CD14-positive monocyte (primary cell): ENCODE measurements at regions not wholly inside any gene's neighbourhood (a gene's known extent, or its start where the extent isn't known, plus 50 kb on each side); places are given as distances from the start of the nearest gene placed in this dataset.

ENCODE experiments used
- DNase-seq, 3 donors: peaks; one replicate each; pipeline ENCODE4 v3.0.0-alpha.2; 2011 to 2022
- H2AFZ ChIP-seq: 2 replicates; pipeline ENCODE4 v1.6.0; 2012; ENCODE audit warnings: mild to moderate bottlenecking, low read depth, low read length, inconsistent platforms; ENCODE audit not compliant: insufficient read depth, poor library complexity, severe bottlenecking
- H3K27ac ChIP-seq, 2 donors: 1 replicate in 1 of 2; 2 replicates in 1 of 2; pipeline ENCODE4 v1.5.1; 2012 to 2013; ENCODE audit warnings: low read length in 2 of 2, control low read depth in 1 of 2, inconsistent platforms in 1 of 2, low read depth in 1 of 2, mild to moderate bottlenecking in 1 of 2
- H3K27me3 ChIP-seq, 2 donors: one replicate each; pipeline versions ENCODE4 v1.6.0 to v1.6.1; 2011 to 2013; ENCODE audit warnings: low read length in 2 of 2; ENCODE audit not compliant: control insufficient read depth in 2 of 2, insufficient read depth in 2 of 2
- H3K36me3 ChIP-seq, 2 donors: replicated peaks in 1 of 2; 1 replicate in 1 of 2; 2 replicates in 1 of 2; pipeline versions ENCODE4 v1.5.1 to v1.6.1; 2012 to 2013; ENCODE audit warnings: low read length in 2 of 2, control low read depth in 1 of 2, inconsistent platforms in 1 of 2, mild to moderate bottlenecking in 1 of 2; ENCODE audit not compliant: insufficient read depth in 2 of 2, control insufficient read depth in 1 of 2
- H3K4me1 ChIP-seq, 2 donors: 1 replicate in 1 of 2; 2 replicates in 1 of 2; pipeline versions ENCODE4 v1.5.1 to v1.6.1; 2012 to 2013; ENCODE audit warnings: low read length in 2 of 2, control low read depth in 1 of 2, inconsistent platforms in 1 of 2, mild to moderate bottlenecking in 1 of 2, moderate library complexity in 1 of 2; ENCODE audit not compliant: insufficient read depth in 2 of 2, control insufficient read depth in 1 of 2
- H3K4me2 ChIP-seq: replicated peaks from 2 replicates; pipeline ENCODE3; 2012; ENCODE audit warnings: low read length, moderate library complexity, mild to moderate bottlenecking; ENCODE audit not compliant: poor library complexity, severe bottlenecking; ENCODE audit errors: extremely low read depth
- H3K4me3 ChIP-seq, 3 experiments: fragments of 200-600 bp in 1 of 3; sonication (generic) in 1 of 3; replicated peaks in 1 of 3; 1 replicate in 2 of 3; 2 replicates in 1 of 3; pipeline ENCODE4 v1.5.1; 2011 to 2013; ENCODE audit warnings: low read length in 3 of 3, mild to moderate bottlenecking in 3 of 3, control low read depth in 2 of 3, low read depth in 2 of 3, inconsistent platforms in 1 of 3, moderate library complexity in 1 of 3
- H3K79me2 ChIP-seq: 2 replicates; pipeline ENCODE4 v1.6.0; 2012; ENCODE audit warnings: mild to moderate bottlenecking, control low read depth, inconsistent platforms, low read length, moderate library complexity; ENCODE audit not compliant: insufficient read depth
- H3K9ac ChIP-seq: 2 replicates; pipeline ENCODE4 v1.6.0; 2017; ENCODE audit warnings: low read length, mild to moderate bottlenecking; ENCODE audit not compliant: insufficient read depth, poor library complexity, severe bottlenecking
- H3K9me3 ChIP-seq, 2 donors: replicated peaks in 1 of 2; 1 replicate in 1 of 2; 2 replicates in 1 of 2; pipeline versions ENCODE4 v1.5.1 to v1.6.1; 2012 to 2013; ENCODE audit warnings: low read length in 2 of 2, control low read depth in 1 of 2; ENCODE audit not compliant: control insufficient read depth in 1 of 2, insufficient read depth in 1 of 2
- H4K20me1 ChIP-seq: 2 replicates; pipeline ENCODE4 v1.6.0; 2012; ENCODE audit warnings: mild to moderate bottlenecking, low read length, control low read depth, moderate library complexity; ENCODE audit not compliant: insufficient read depth
- H3K27ac Mint-ChIP-seq, 7 donors: one replicate each; pipeline ENCODE4 v1.8.0; 2020; ENCODE audit warnings: mild to moderate bottlenecking in 7 of 7, mixed read lengths in 7 of 7, moderate library complexity in 6 of 7, inconsistent platforms in 2 of 7
- H3K27me3 Mint-ChIP-seq, 3 donors: one replicate each; pipeline ENCODE4 v1.8.0; 2021 to 2022; ENCODE audit warnings: low read depth in 3 of 3, mild to moderate bottlenecking in 3 of 3, mixed read lengths in 3 of 3, moderate library complexity in 3 of 3, inconsistent platforms in 1 of 3
- H3K36me3 Mint-ChIP-seq, 2 donors: one replicate each; pipeline ENCODE4 v1.8.0; 2020; ENCODE audit warnings: mixed read lengths in 2 of 2, inconsistent platforms in 1 of 2, mild to moderate bottlenecking in 1 of 2
- H3K4me1 Mint-ChIP-seq: one replicate; pipeline ENCODE4 v1.8.0; 2020; ENCODE audit warnings: mild to moderate bottlenecking, mixed read lengths
- H3K4me3 Mint-ChIP-seq, 2 donors: one replicate each; pipeline ENCODE4 v1.8.0; 2020; ENCODE audit warnings: mild to moderate bottlenecking in 2 of 2, mixed read lengths in 2 of 2, moderate library complexity in 1 of 2
- H3K9me3 Mint-ChIP-seq, 7 donors: one replicate each; pipeline ENCODE4 v1.8.0; 2020 to 2022; ENCODE audit warnings: mixed read lengths in 7 of 7, mild to moderate bottlenecking in 6 of 7, moderate library complexity in 6 of 7, inconsistent platforms in 2 of 7
- WGBS: methylation state at CpG from one replicate; pipeline ENCODE4 v1.1.5; 2013; ENCODE audit warnings: missing lambda C conversion rate; ENCODE audit not compliant: insufficient coverage; 5-methylcytosine and 5-hydroxymethylcytosine counted together
- intact Hi-C, 2 donors: fragments of 100-400 bp; cut with micrococcal nuclease; formaldehyde crosslinking; loops; one replicate each; pipeline versions ENCODE4 v1.15.0 to v1.15.1; 2023
- TF ChIP-seq, protein P1 (sequence below): fragments of 200-600 bp; IDR thresholded peaks from one replicate; pipeline ENCODE4 v1.8.0; 2022; ENCODE audit warnings: antibody characterized with exemption, mild to moderate bottlenecking

DNA sequence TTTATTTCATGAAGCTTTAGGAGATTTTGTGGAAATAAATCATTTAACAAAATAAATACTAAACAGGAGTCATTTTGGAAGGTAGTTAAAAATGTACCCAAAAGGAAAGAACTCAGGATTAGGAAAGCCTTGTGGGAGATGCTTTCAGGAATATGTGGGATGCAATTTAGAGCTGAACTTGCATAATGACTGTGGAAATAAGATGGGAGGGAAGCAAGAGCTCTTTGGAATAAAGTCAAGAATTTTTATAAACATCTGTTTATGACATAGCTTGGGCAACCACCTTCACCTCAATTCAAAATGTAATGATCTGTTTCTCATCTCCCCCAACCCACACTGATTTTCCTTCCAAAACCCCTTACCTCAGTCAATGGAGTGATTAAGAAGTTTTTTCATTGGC lies 623.8 kb downstream of the FAT4 start:
- H3K4me3 Mint-ChIP-seq = no peak overlapping the region
- H3K4me1 ChIP-seq = no peaks in the 10 kb centered on the region
- intact Hi-C loops = no loop called here
- TF ChIP-seq, protein P1, sequence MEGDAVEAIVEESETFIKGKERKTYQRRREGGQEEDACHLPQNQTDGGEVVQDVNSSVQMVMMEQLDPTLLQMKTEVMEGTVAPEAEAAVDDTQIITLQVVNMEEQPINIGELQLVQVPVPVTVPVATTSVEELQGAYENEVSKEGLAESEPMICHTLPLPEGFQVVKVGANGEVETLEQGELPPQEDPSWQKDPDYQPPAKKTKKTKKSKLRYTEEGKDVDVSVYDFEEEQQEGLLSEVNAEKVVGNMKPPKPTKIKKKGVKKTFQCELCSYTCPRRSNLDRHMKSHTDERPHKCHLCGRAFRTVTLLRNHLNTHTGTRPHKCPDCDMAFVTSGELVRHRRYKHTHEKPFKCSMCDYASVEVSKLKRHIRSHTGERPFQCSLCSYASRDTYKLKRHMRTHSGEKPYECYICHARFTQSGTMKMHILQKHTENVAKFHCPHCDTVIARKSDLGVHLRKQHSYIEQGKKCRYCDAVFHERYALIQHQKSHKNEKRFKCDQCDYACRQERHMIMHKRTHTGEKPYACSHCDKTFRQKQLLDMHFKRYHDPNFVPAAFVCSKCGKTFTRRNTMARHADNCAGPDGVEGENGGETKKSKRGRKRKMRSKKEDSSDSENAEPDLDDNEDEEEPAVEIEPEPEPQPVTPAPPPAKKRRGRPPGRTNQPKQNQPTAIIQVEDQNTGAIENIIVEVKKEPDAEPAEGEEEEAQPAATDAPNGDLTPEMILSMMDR = no peak
- H3K4me2 ChIP-seq = no peak overlapping the region
- no peaks in the 10 kb centered on the region for H3K27me3 Mint-ChIP-seq
- no peaks in the 10 kb centered on the region for H4K20me1 ChIP-seq
- no peaks in the 10 kb centered on the region for H3K36me3 ChIP-seq
- H3K4me1 Mint-ChIP-seq = no peaks in the 10 kb centered on the region
- no peaks in the 10 kb centered on the region for H3K27me3 ChIP-seq
- no peak overlapping the region for H3K4me3 ChIP-seq
- H3K9me3 ChIP-seq = no peaks in the 10 kb centered on the region
- H3K36me3 Mint-ChIP-seq = no peaks in the 10 kb centered on the region
- H3K27ac Mint-ChIP-seq = no peak overlapping the region
- H3K79me2 ChIP-seq = no peaks in the 10 kb centered on the region
- no peak overlapping the region for H3K27ac ChIP-seq
- H3K9me3 Mint-ChIP-seq = peaks cover 0 to 10% (median 3%) of the 10 kb centered on the region in 7 donors
- H2AFZ ChIP-seq = no peak overlapping the region
- H3K9ac ChIP-seq = no peak overlapping the region
- no peak for DNase-seq

DNA sequence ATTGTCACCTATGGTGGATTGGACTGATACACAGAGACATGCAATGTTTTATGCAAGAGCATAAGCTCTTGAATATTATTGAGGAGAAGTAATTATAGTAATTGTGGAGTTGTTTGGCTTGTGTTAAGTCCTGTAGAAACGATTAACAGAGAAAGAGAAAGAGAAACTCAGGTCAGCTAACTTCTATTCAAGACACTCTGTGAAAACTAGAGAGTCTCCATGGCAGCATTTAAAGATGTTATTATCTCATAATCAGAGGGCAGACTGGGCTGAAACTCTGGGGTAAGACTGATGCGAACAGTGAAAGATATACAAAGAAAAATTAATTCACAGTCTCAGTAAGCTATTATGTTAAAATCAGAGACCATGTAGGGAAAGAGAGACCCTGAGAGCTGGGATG lies 625.7 kb downstream of the FAT4 start:
- intact Hi-C loops = no loop called here

More for the DNA sequence above, 625.7 kb downstream of the FAT4 start:
- peaks cover 0 to 5% (median 3%) of the 10 kb centered on the region in 7 donors for H3K9me3 Mint-ChIP-seq
- no peaks in the 10 kb centered on the region for H3K4me1 ChIP-seq
- no peaks in the 10 kb centered on the region for H3K79me2 ChIP-seq
- no CpG with 5 or more reads among the region's 2 CpGs for WGBS
- no peak overlapping the region for H3K4me2 ChIP-seq
- no peaks in the 10 kb centered on the region for H3K36me3 ChIP-seq
- H3K27ac ChIP-seq = no peak overlapping the region
- no peaks in the 10 kb centered on the region for H3K27me3 ChIP-seq
- H3K4me1 Mint-ChIP-seq = no peaks in the 10 kb centered on the region
- no peak for DNase-seq
- H3K36me3 Mint-ChIP-seq = no peaks in the 10 kb centered on the region
- H3K4me3 Mint-ChIP-seq = no peak overlapping the region
- no peaks in the 10 kb centered on the region for H3K27me3 Mint-ChIP-seq
- TF ChIP-seq, protein P1 = no peak
- H2AFZ ChIP-seq = no peak overlapping the region
- H3K4me3 ChIP-seq = no peak overlapping the region
- H3K27ac Mint-ChIP-seq = no peak overlapping the region
- H4K20me1 ChIP-seq = no peaks in the 10 kb centered on the region
- H3K9ac ChIP-seq = no peak overlapping the region
- no peaks in the 10 kb centered on the region for H3K9me3 ChIP-seq
